Erythroblast (primary cell): ENCODE measurements at regions not wholly inside any gene's neighbourhood (a gene's known extent, or its start where the extent isn't known, plus 50 kb on each side); places are given as distances from the start of the nearest gene placed in this dataset.

Source experiments
- GATA1 ChIP-seq: IDR thresholded peaks from 2 replicates; pipeline ENCODE4 v1.6.1; 2011; ENCODE audit warnings: low read depth, mild to moderate bottlenecking, control low read depth, low read length, moderate library complexity
- POLR2A ChIP-seq: IDR thresholded peaks from 2 replicates; pipeline ENCODE4 v1.6.1; 2011; ENCODE audit warnings: mild to moderate bottlenecking, low read length

DNA sequence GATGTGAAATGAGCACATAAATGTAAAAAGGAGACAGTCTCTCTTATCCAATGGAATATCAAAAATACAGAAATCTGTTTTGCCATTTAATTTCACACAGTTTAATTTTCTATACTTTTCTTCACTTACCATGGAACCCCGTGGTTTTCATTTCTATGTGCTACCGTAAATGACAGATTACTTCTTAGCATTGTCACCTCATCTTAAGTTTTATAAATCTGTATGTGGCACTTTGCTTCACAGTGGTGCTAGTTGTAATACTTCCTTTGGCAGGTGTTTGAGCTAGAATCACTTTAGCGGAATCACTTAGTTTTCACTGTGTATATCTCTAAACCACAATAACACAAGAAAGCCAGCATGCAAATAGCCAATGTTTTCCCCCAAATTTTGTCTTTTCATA is 781.9 kb upstream of the MGAT4C start:
- TF ChIP-seq POLR2A (no peak), GATA1 (no peak)
